Left lung (tissue), 4 donors: ENCODE measurements at regions not wholly inside any gene's neighbourhood (a gene's known extent, or its start where the extent isn't known, plus 50 kb on each side); places are given as distances from the start of the nearest gene placed in this dataset.

ENCODE experiments used
- ATAC-seq: fragments of 200-7000 bp; cut with Tn5 transposase; one replicate; pipeline ENCODE4 v1.9.1; 2020; ENCODE audit warnings: moderate library complexity
- DNase-seq, 4 donors: peaks; one replicate each; pipeline ENCODE4 v3.0.0-alpha.2; 2013 to 2020
- H3K27ac ChIP-seq, 2 donors: fragments of 200-600 bp; sonication (generic) in 1 of 2; one replicate each; pipeline versions ENCODE4 v1.5.0 to v1.8.0; 2020 to 2021
- H3K27me3 ChIP-seq, 2 donors: fragments of 200-600 bp; sonication (generic) in 1 of 2; one replicate each; pipeline versions ENCODE4 v1.5.0 to v1.8.0; 2020 to 2021
- H3K36me3 ChIP-seq, 2 donors: fragments of 200-600 bp; sonication (generic) in 1 of 2; one replicate each; pipeline versions ENCODE4 v1.5.0 to v1.8.0; 2020 to 2021
- H3K4me1 ChIP-seq, 2 donors: fragments of 200-600 bp; one replicate each; pipeline ENCODE4 v1.8.0; 2021
- H3K4me3 ChIP-seq, 2 donors: fragments of 200-600 bp; sonication (generic) in 1 of 2; one replicate each; pipeline versions ENCODE4 v1.5.0 to v1.8.0; 2020 to 2021; ENCODE audit warnings: mild to moderate bottlenecking in 1 of 2
- H3K9me3 ChIP-seq, 2 donors: fragments of 200-600 bp; sonication (generic) in 1 of 2; one replicate each; pipeline versions ENCODE4 v1.5.0 to v1.8.0; 2020 to 2021
- intact Hi-C, 2 donors: fragments of 100-400 bp; cut with DNase I; formaldehyde crosslinking; loops; one replicate each; pipeline versions ENCODE4 v1.11.2 to v1.14.2; 2022
- TF ChIP-seq, protein P1 (sequence below), 2 donors: fragments of 200-600 bp; sonication (generic) in 1 of 2; IDR thresholded peaks; one replicate each; pipeline versions ENCODE4 v1.5.0 to v1.8.0; 2021; ENCODE audit warnings: antibody characterized with exemption in 2 of 2
- donor health status: DM: no; HTN: yes; CAD: no.
- donor health status: DM: no; HTN: no; CAD: no.

GRCh38 chrY:17018126-17018525, 861.9 kb downstream of the CDY2B start:
- no peaks in the 10 kb centered on the region for H3K9me3 ChIP-seq
- H3K36me3 ChIP-seq = no peaks in the 10 kb centered on the region
- intact Hi-C loops = no loop called here
- H3K4me3 ChIP-seq = no peak overlapping the region
- H3K27me3 ChIP-seq = no peaks in the 10 kb centered on the region
- DNase-seq (no peak), ATAC-seq (no peak)
- no peaks in the 10 kb centered on the region for H3K4me1 ChIP-seq
- no peak overlapping the region for H3K27ac ChIP-seq
- TF ChIP-seq, protein P1, sequence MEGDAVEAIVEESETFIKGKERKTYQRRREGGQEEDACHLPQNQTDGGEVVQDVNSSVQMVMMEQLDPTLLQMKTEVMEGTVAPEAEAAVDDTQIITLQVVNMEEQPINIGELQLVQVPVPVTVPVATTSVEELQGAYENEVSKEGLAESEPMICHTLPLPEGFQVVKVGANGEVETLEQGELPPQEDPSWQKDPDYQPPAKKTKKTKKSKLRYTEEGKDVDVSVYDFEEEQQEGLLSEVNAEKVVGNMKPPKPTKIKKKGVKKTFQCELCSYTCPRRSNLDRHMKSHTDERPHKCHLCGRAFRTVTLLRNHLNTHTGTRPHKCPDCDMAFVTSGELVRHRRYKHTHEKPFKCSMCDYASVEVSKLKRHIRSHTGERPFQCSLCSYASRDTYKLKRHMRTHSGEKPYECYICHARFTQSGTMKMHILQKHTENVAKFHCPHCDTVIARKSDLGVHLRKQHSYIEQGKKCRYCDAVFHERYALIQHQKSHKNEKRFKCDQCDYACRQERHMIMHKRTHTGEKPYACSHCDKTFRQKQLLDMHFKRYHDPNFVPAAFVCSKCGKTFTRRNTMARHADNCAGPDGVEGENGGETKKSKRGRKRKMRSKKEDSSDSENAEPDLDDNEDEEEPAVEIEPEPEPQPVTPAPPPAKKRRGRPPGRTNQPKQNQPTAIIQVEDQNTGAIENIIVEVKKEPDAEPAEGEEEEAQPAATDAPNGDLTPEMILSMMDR (IDR thresholded peaks at IDR 0.05) = no peak

GRCh38 chrY:16993551-16993950, 886.5 kb downstream of the CDY2B start:
- Histone ChIP-seq H3K27me3 (no peaks in the 10 kb centered on the region), H3K36me3 (no peaks in the 10 kb centered on the region), H3K4me1 (no peaks in the 10 kb centered on the region), H3K9me3 (peaks cover 0 to 2% of the 10 kb centered on the region in 2 donors), H3K27ac (no peak overlapping the region), H3K4me3 (no peak overlapping the region)
- TF ChIP-seq, protein P1 (IDR thresholded peaks at IDR 0.05) = no peak
- no peak for ATAC-seq
- DNase-seq = no peak
- intact Hi-C loops = no loop called here

DNA sequence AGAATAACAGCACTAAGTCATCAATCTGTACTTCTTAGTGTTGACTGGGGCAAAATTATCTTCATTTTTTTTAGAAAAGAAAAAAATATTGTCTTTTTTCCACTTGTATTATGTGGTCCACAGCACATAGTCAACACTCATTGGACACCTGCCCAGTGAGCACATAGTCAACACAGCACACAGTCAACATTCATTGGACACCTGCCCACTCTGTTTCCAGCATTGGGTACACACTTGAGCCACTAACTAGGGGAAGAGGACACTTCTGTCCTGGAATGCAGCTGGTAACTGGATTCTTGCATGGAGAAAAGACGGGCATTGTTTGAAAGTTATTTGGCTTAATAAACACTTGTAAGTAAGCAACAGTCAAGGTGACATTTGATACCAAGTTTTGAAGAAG, 898.2 kb downstream of the CDY2B start:
- Histone ChIP-seq H3K9me3 (no peaks in the 10 kb centered on the region), H3K36me3 (no peaks in the 10 kb centered on the region), H3K4me3 (no peak overlapping the region), H3K27me3 (no peaks in the 10 kb centered on the region), H3K27ac (no peak overlapping the region), H3K4me1 (no peaks in the 10 kb centered on the region)
- DNase-seq = no peak
- TF ChIP-seq, protein P1 (IDR thresholded peaks at IDR 0.05) = no peak
- ATAC-seq = no peak
- intact Hi-C loops = no loop called here

GRCh38 chrY:16959071-16959470, 920.9 kb downstream of the CDY2B start:
- no peak overlapping the region for H3K4me3 ChIP-seq
- TF ChIP-seq, protein P1 (IDR thresholded peaks at IDR 0.05) = no peak
- no peak for ATAC-seq
- H3K4me1 ChIP-seq = no peaks in the 10 kb centered on the region
- H3K9me3 ChIP-seq = no peaks in the 10 kb centered on the region
- H3K27me3 ChIP-seq = no peaks in the 10 kb centered on the region
- intact Hi-C loops = no loop called here
- DNase-seq = no peak
- no peak overlapping the region for H3K27ac ChIP-seq
- no peaks in the 10 kb centered on the region for H3K36me3 ChIP-seq

DNA sequence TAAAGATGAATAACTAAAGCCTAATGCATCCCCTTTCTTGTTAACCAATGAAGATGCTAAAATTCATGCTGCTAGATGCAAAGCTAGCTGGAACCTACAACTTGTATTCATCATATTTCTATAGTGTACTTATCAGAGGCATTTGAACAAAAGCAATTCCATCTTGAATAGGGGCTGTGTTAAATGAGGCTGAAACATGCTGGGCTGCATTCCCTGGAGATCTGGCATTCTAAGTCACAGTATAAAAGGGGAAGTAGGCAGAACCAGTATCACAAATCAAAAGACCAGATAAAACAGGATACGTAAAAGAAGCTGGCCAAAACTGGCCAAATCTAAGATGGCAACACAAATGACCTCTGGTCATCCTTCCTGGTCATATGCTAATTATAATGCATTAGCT, 932.8 kb downstream of the CDY2B start:
- no peak for DNase-seq
- Histone ChIP-seq H3K4me3 (no peak overlapping the region), H3K27ac (no peak overlapping the region), H3K27me3 (no peaks in the 10 kb centered on the region), H3K36me3 (no peaks in the 10 kb centered on the region), H3K4me1 (no peaks in the 10 kb centered on the region), H3K9me3 (peaks cover 0 to 4% of the 10 kb centered on the region in 2 donors)
- TF ChIP-seq, protein P1 (IDR thresholded peaks at IDR 0.05) = no peak
- intact Hi-C loops = no loop called here
- ATAC-seq = no peak
